ENCODE measurements at regions not wholly inside any gene's neighbourhood (a gene's known extent, or its start where the extent isn't known, plus 50 kb on each side); places are given as distances from the start of the nearest gene placed in this dataset.
"Not testable (repeated sequence)": the region's sequence is repeated elsewhere in the genome, so short reads cannot be mapped to it uniquely, and the experiment has no call there.

DNA sequence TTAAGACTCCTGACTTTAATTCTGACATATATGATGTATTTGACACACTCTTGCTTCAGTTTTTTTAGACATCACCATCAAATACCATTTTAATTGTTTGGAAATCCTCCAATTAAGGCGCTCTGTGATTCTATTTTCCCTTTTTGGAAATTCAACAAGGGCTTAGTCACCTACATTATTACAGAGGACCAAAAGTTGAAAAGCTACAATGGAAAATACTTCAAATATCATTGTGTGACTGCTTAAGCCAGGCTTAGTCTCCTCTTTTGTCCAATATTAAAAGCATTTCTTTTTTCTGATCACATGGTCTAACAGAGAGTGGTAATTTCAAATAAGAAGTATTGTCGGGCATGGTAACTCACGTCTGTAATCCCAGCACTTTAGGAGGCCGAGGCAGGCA is 160.3 kb downstream of the CEMIP2 start:
- TF ChIP-seq, protein P1, sequence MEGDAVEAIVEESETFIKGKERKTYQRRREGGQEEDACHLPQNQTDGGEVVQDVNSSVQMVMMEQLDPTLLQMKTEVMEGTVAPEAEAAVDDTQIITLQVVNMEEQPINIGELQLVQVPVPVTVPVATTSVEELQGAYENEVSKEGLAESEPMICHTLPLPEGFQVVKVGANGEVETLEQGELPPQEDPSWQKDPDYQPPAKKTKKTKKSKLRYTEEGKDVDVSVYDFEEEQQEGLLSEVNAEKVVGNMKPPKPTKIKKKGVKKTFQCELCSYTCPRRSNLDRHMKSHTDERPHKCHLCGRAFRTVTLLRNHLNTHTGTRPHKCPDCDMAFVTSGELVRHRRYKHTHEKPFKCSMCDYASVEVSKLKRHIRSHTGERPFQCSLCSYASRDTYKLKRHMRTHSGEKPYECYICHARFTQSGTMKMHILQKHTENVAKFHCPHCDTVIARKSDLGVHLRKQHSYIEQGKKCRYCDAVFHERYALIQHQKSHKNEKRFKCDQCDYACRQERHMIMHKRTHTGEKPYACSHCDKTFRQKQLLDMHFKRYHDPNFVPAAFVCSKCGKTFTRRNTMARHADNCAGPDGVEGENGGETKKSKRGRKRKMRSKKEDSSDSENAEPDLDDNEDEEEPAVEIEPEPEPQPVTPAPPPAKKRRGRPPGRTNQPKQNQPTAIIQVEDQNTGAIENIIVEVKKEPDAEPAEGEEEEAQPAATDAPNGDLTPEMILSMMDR (conservative IDR thresholded peaks at IDR 0.05; ENCODE audit: low read depth, low read length), result no peak
- no peak overlapping the region for H3K4me3 ChIP-seq (ENCODE audit: low read length)

DNA sequence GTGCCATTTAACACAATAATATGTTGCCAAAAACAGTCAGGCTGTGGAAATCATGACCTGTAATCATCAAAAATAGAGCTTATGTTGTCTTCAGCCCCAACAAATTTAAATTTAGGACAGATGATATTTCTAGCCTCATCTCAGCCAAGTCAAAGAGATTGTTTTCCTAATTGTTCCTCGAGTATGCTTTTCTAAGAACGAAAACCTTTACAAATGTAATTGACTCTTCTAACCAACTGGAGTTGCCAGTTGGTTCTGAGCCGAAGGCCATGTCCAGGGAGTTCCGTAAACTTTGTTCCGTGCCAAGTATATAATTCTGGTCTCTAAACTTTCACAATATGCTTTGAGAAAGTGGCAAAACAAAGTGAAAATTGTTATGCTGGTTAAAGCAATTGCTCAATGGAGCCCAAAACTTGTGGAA is 160.8 kb downstream of the CEMIP2 start:
- TF ChIP-seq, protein P1 (conservative IDR thresholded peaks at IDR 0.05; ENCODE audit: low read depth, low read length), result no peak
- DNase-seq (ENCODE audit: low read depth), result no peak
- H3K4me3 ChIP-seq (ENCODE audit: low read length), result no peak overlapping the region

More for the DNA sequence above, 160.3 kb downstream of the CEMIP2 start:
- DNase-seq (ENCODE audit: low read depth), result peak; percentile 24

DNA sequence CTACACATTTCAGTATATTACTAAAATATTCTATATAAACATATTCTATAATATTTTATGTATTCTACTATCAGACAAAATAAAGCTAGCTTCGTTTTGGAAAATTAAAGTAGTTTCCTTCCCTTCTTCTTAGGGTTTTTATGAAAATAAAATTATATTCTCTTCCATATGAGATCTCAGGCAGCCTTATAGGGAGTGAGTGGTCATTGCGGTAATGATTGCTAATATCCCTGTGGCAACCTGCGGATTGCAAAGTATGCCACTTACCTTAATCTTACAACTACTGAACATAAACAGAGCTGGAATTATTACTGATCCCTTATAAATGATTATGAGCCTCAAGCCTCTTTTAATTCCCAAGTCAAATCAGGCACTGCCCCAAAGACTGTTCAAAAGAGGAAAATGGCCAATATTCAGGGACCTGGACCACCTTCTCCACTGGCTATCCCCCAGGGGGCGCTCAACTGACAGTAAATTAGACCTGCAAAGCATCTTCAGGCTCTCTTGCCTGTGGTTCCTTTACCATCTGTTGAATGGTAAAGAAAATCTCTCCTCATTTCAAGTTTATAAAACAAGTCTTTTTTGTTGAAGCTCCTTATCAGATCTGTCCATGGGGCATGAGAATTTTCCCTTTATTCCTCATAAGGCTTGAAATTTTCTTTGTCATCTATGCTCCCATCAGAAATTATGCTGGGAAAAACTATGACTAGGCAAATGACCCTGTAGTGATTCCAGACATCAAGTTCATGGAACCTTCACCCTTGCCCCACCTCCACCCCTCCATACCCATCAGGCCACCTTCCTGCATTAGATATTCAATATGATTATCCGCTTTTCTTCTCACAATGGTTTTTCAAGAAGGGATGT is 163.9 kb downstream of the CEMIP2 start:
- H3K4me3 ChIP-seq (ENCODE audit: low read length), result no peak overlapping the region
- TF ChIP-seq, protein P1 (conservative IDR thresholded peaks at IDR 0.05; ENCODE audit: low read depth, low read length), result peak; percentile 87
- peak; percentile 9 for DNase-seq (ENCODE audit: low read depth)

DNA sequence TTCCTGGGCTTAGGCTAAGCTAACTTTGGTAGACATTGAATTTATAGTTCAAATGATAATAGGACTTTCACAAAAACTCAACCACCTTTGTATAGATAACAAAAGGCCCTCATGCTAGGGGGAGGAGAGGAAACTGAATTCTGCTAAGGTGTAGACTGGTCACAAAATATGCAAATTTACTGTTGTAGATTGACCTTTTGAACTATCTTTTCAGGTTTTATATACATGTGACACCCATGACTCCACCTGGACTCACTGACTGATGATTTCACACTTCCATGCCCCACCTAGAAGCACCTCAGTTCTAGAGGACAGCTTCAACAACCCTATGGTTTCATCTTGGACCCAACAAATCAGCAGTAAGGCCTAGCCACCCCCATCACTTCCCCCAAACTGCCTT is 165.7 kb downstream of the CEMIP2 start:
- TF ChIP-seq, protein P1 (conservative IDR thresholded peaks at IDR 0.05; ENCODE audit: low read depth, low read length), result no peak
- DNase-seq (ENCODE audit: low read depth), result no peak
- no peak overlapping the region for H3K4me3 ChIP-seq (ENCODE audit: low read length)

DNA sequence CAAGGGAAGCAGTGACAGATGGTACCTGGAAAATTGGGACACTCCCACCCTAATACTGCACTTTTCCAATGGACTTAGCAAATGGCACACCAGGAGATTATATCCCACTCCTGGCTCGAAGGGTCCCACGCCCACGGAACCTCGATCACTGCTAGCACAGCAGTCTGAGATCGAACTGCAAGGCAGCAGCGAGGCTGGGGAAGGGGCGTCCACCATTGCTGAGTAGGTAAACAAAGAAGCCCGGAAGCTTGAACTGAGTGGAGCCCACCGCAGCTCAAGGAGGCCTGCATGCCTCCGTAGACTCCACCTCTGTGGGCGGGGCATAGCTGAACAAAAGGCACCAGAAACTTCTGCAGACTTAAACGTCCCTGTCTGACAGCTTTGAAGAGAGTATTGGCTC is 172.6 kb downstream of the CEMIP2 start:
- not testable (repeated sequence) for H3K4me3 ChIP-seq (ENCODE audit: low read length); DNase-seq (ENCODE audit: low read depth)

DNA sequence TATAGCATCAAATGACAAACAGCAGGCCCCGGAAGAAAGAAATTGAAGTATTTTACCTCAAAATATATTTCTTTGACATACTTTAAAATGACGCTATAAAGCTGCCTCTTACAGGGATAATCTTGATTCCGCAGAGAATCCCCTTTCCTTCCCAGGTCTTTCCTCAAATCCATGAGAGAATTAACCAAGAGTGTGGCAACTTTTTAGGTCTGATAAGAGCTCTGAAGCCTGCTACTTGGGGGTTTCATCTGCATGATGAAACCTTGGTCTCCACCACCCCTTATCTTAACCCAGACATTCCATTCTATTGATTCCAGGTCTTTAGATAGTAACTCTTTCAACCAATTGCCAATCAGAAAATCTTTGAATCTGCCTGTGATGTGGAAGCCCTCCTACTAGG is 173.8 kb downstream of the CEMIP2 start:
- TF ChIP-seq, protein P1 (conservative IDR thresholded peaks at IDR 0.05; ENCODE audit: low read depth, low read length), result no peak
- DNase-seq (ENCODE audit: low read depth), result no peak
- no peak overlapping the region for H3K4me3 ChIP-seq (ENCODE audit: low read length)

DNA sequence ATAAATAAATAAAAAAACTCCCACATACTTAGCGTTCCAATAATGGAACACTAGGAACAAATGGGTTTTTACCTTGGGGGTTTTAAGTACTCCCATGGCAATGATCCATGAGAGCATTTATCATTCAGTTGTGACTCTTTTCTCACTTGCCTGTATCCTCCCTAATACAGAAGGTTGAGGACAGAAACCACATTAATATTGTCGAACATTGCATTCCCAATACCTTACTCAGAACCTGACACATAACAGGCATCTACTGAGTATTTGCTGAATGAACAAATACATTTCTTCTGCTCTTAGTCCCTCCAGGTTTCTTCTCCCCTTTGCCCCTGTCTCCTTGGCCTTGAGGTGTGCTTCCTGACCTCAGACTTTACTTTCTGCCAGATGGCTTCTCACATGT is 175.9 kb downstream of the CEMIP2 start:
- DNase-seq (ENCODE audit: low read depth), result no peak
- no peak overlapping the region for H3K4me3 ChIP-seq (ENCODE audit: low read length)
- TF ChIP-seq, protein P1 (conservative IDR thresholded peaks at IDR 0.05; ENCODE audit: low read depth, low read length), result no peak

Data from retinal pigment epithelial cell (primary cell).